ENCODE measurements at regions not wholly inside any gene's neighbourhood (a gene's known extent, or its start where the extent isn't known, plus 50 kb on each side); places are given as distances from the start of the nearest gene placed in this dataset.
"Not testable (repeated sequence)": the region's sequence is repeated elsewhere in the genome, so short reads cannot be mapped to it uniquely, and the experiment has no call there.

GRCh38 chr5:123976379-123977033 lies 464.5 kb downstream of the CSNK1G3 start (continued):
- TF ChIP-seq ZNF646 (CRISPR knock-in tag; IDR thresholded peaks at IDR 0.05) (no peak), TP53 (CRISPR knock-in tag; conservative IDR thresholded peaks at IDR 0.05) (no peak), HOXA9 (CRISPR knock-in tag; IDR thresholded peaks at IDR 0.05; ENCODE audit: borderline replicate concordance) (no peak), KLF15 (CRISPR knock-in tag; IDR thresholded peaks at IDR 0.05; ENCODE audit: borderline replicate concordance) (no peak), ZNF101 (CRISPR knock-in tag; IDR thresholded peaks at IDR 0.05; ENCODE audit: borderline replicate concordance, low read depth) (no peak)

DNA sequence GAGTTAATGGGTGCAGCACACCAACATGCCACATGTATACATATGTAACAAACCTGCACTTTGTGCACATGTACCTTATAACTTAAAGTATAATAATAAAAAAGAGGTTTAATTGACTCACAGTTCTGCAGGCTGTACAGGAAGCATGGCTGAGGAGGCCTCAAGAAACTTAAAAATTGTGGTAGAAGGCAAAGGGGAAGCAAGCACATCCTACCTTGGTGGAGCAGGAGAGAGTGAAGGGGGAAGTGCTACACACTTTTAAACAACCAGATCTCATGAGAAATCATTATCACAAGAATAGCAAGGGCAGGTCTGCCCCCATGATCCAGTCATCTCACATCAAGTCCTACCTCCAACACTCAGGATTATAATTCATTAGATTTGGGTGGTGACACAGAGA lies 463.5 kb downstream of the CSNK1G3 start:
- H3K27me3 ChIP-seq (ENCODE audit: control insufficient read depth in 1 of 2, insufficient read depth in 2 of 2, low read length in 2 of 2); H2AFZ ChIP-seq (ENCODE audit: low read length); H4K20me1 ChIP-seq (ENCODE audit: insufficient read depth, low read length); intact Hi-C loops (cut with micrococcal nuclease; ENCODE audit: unreplicated experiment); H3K27ac ChIP-seq (ENCODE audit: extremely low read length, insufficient read depth, low read length); H3K4me2 ChIP-seq (ENCODE audit: low read depth, low read length); ATAC-seq; in situ Hi-C loops (cut with HindIII; ENCODE audit: extremely low pct_ligation_motif_present, low pct_unique_long_range_greater_than_20kb); H3K4me1 ChIP-seq (ENCODE audit: insufficient read depth, low read length); H3K36me3 ChIP-seq (replicated peaks in 1 of 2; ENCODE audit: control insufficient read depth in 1 of 2, insufficient read depth in 2 of 2, low read length in 2 of 2); DNase-seq (ENCODE audit: low spot score); H3K4me3 ChIP-seq (replicated peaks in 1 of 3; ENCODE audit: insufficient read depth in 1 of 3, low read depth in 2 of 3, low read length in 3 of 3); POLR2A ChIA-PET; H3K79me2 ChIP-seq (ENCODE audit: insufficient read depth, low read length); BruUV-seq (replicated peaks); CTCF ChIA-PET (ENCODE audit: low intra/inter-chr PET ratio, low total read pairs); FAIRE-seq; H3K9ac ChIP-seq (ENCODE audit: insufficient read depth, low read depth, low read length): not testable (repeated sequence)
- H3K9me3 ChIP-seq (ENCODE audit: low read length), result peaks cover 41% of the 10 kb centered on the region
